ENCODE measurements at regions not wholly inside any gene's neighbourhood (a gene's known extent, or its start where the extent isn't known, plus 50 kb on each side); places are given as distances from the start of the nearest gene placed in this dataset.

DNA sequence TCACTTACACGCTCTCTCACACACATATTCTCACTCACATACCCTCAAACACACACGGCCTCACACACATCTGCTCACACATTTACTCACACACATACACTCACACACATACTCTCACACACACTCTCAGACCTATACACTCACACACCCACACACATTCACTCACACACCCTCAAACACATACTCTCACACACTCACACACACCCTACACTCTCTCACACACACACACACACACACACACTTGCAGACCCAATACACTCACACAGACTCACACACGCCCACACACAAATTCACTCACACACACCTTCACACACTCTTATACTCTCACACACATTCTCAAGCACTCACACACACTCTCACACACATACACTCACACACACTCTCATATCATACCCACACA lies 155.5 kb upstream of the BACE2 start:
- ChIA-PET POLR2A (no interaction called here), CTCF (ENCODE audit: low intra/inter-chr PET ratio, low total read pairs) (no interaction called here)
- Histone ChIP-seq H3K27me3 (ENCODE audit: control insufficient read depth in 1 of 2, insufficient read depth in 2 of 2, low read length in 2 of 2) (no peaks in the 10 kb centered on the region), H3K79me2 (ENCODE audit: insufficient read depth, low read length) (no peaks in the 10 kb centered on the region), H3K4me3 (replicated peaks in 1 of 3; ENCODE audit: insufficient read depth in 1 of 3, low read depth in 2 of 3, low read length in 3 of 3) (no peak overlapping the region), H3K36me3 (replicated peaks in 1 of 2; ENCODE audit: control insufficient read depth in 1 of 2, insufficient read depth in 2 of 2, low read length in 2 of 2) (no peaks in the 10 kb centered on the region), H3K9me3 (ENCODE audit: low read length) (peaks cover 8% of the 10 kb centered on the region; the same call in 1 of the 2 replicates), H3K27ac (ENCODE audit: extremely low read length, insufficient read depth, low read length) (no peak overlapping the region), H2AFZ (ENCODE audit: low read length) (no peak overlapping the region), H3K4me2 (ENCODE audit: low read depth, low read length) (no peak overlapping the region), H3K4me1 (ENCODE audit: insufficient read depth, low read length) (no peaks in the 10 kb centered on the region), H3K9ac (ENCODE audit: insufficient read depth, low read depth, low read length) (no peak overlapping the region), H4K20me1 (ENCODE audit: insufficient read depth, low read length) (no peaks in the 10 kb centered on the region)
- BruUV-seq (replicated peaks), result no TSS peak
- in situ Hi-C loops (cut with HindIII; ENCODE audit: extremely low pct_ligation_motif_present, low pct_unique_long_range_greater_than_20kb), result no loop called here
- TF ChIP-seq, protein P1, sequence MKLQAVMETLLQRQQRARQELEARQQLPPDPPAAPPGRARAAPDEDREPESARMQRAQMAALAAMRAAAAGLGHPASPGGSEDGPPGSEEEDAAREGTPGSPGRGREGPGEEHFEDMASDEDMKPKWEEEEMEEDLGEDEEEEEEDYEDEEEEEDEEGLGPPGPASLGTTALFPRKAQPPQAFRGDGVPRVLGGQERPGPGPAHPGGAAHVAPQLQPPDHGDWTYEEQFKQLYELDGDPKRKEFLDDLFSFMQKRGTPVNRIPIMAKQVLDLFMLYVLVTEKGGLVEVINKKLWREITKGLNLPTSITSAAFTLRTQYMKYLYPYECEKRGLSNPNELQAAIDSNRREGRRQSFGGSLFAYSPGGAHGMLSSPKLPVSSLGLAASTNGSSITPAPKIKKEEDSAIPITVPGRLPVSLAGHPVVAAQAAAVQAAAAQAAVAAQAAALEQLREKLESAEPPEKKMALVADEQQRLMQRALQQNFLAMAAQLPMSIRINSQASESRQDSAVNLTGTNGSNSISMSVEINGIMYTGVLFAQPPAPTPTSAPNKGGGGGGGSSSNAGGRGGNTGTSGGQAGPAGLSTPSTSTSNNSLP (IDR thresholded peaks at IDR 0.05; ENCODE audit: low read depth, low read length), result no peak
- TF ChIP-seq, protein P2, sequence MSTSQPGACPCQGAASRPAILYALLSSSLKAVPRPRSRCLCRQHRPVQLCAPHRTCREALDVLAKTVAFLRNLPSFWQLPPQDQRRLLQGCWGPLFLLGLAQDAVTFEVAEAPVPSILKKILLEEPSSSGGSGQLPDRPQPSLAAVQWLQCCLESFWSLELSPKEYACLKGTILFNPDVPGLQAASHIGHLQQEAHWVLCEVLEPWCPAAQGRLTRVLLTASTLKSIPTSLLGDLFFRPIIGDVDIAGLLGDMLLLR (CRISPR knock-in tag; IDR thresholded peaks at IDR 0.05), result no peak
- TF ChIP-seq ZNF350 (CRISPR knock-in tag; IDR thresholded peaks at IDR 0.05; ENCODE audit: borderline replicate concordance, low read depth) (no peak), GTF2F1 (IDR thresholded peaks at IDR 0.05; ENCODE audit: low read length) (no peak), MTA3 (CRISPR knock-in tag; IDR thresholded peaks at IDR 0.05) (no peak), FOXJ3 (CRISPR knock-in tag; IDR thresholded peaks at IDR 0.05; ENCODE audit: borderline replicate concordance) (no peak)
- 22% methylated on average over 3 of the region's 3 CpGs for WGBS (ENCODE audit: low lambda C conversion rate)
- intact Hi-C loops (cut with micrococcal nuclease; ENCODE audit: unreplicated experiment), result no loop called here
- DNase-seq (ENCODE audit: low spot score) (no peak), ATAC-seq (no peak), FAIRE-seq (no peak)

DNA sequence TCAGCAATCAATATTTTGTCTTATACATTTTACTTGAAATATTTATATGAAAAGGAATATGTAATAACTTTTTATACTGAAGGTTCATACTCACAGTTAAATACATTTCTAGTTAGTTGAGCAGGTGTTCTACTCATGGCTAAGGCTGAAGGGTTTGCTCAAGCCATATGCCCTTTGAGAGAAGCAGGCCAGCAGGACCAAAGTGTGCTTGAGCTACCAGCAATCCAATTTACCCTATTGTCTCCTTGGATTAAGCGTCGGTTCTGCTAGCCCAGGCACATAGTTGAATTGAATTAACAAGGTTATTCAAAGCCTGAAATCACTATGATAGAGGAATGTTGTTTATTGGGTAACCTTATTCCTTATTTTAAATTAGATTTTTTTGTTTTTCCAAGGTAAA lies 151.5 kb upstream of the BACE2 start:
- H3K4me3 ChIP-seq (replicated peaks in 1 of 3; ENCODE audit: insufficient read depth in 1 of 3, low read depth in 2 of 3, low read length in 3 of 3), result no peak overlapping the region
- no TSS peak for BruUV-seq (replicated peaks)
- POLR2A ChIA-PET, result no interaction called here
- H3K27me3 ChIP-seq (ENCODE audit: control insufficient read depth in 1 of 2, insufficient read depth in 2 of 2, low read length in 2 of 2), result no peaks in the 10 kb centered on the region
- H3K27ac ChIP-seq (ENCODE audit: extremely low read length, insufficient read depth, low read length), result no peak overlapping the region
- H3K36me3 ChIP-seq (replicated peaks in 1 of 2; ENCODE audit: control insufficient read depth in 1 of 2, insufficient read depth in 2 of 2, low read length in 2 of 2), result no peaks in the 10 kb centered on the region
- no peak overlapping the region for H2AFZ ChIP-seq (ENCODE audit: low read length)
- WGBS (ENCODE audit: low lambda C conversion rate), result 0% methylated on average over 2 of the region's 2 CpGs
- H3K9ac ChIP-seq (ENCODE audit: insufficient read depth, low read depth, low read length), result no peak overlapping the region
- H3K4me2 ChIP-seq (ENCODE audit: low read depth, low read length), result no peak overlapping the region
- FAIRE-seq (no peak), ATAC-seq (no peak), DNase-seq (ENCODE audit: low spot score) (no peak)
- CTCF ChIA-PET (ENCODE audit: low intra/inter-chr PET ratio, low total read pairs), result no interaction called here
- intact Hi-C loops (cut with micrococcal nuclease; ENCODE audit: unreplicated experiment), result no loop called here
- H3K4me1 ChIP-seq (ENCODE audit: insufficient read depth, low read length), result no peaks in the 10 kb centered on the region
- H4K20me1 ChIP-seq (ENCODE audit: insufficient read depth, low read length), result no peaks in the 10 kb centered on the region
- H3K79me2 ChIP-seq (ENCODE audit: insufficient read depth, low read length), result no peaks in the 10 kb centered on the region
- H3K9me3 ChIP-seq (ENCODE audit: low read length), result peaks cover 8% of the 10 kb centered on the region; the same call in 1 of the 2 replicates
- in situ Hi-C loops (cut with HindIII; ENCODE audit: extremely low pct_ligation_motif_present, low pct_unique_long_range_greater_than_20kb), result no loop called here
- TF ChIP-seq ZMAT3 (CRISPR knock-in tag; conservative IDR thresholded peaks at IDR 0.05) (no peak), ZSCAN22 (CRISPR knock-in tag; IDR thresholded peaks at IDR 0.05) (no peak), ZNF260 (CRISPR knock-in tag; IDR thresholded peaks at IDR 0.05; ENCODE audit: borderline replicate concordance, low read depth) (no peak), HNRNPH1 (optimal IDR thresholded peaks at IDR 0.05; ENCODE audit: low read depth, low read length) (no peak), ZBTB7B (CRISPR knock-in tag; IDR thresholded peaks at IDR 0.05) (no peak), ZNF235 (CRISPR knock-in tag; IDR thresholded peaks at IDR 0.05; ENCODE audit: borderline replicate concordance) (no peak), NFYB (CRISPR knock-in tag; IDR thresholded peaks at IDR 0.05) (no peak), ZNF441 (CRISPR knock-in tag; IDR thresholded peaks at IDR 0.05; ENCODE audit: borderline replicate concordance) (no peak)
- TF ChIP-seq, protein P3, sequence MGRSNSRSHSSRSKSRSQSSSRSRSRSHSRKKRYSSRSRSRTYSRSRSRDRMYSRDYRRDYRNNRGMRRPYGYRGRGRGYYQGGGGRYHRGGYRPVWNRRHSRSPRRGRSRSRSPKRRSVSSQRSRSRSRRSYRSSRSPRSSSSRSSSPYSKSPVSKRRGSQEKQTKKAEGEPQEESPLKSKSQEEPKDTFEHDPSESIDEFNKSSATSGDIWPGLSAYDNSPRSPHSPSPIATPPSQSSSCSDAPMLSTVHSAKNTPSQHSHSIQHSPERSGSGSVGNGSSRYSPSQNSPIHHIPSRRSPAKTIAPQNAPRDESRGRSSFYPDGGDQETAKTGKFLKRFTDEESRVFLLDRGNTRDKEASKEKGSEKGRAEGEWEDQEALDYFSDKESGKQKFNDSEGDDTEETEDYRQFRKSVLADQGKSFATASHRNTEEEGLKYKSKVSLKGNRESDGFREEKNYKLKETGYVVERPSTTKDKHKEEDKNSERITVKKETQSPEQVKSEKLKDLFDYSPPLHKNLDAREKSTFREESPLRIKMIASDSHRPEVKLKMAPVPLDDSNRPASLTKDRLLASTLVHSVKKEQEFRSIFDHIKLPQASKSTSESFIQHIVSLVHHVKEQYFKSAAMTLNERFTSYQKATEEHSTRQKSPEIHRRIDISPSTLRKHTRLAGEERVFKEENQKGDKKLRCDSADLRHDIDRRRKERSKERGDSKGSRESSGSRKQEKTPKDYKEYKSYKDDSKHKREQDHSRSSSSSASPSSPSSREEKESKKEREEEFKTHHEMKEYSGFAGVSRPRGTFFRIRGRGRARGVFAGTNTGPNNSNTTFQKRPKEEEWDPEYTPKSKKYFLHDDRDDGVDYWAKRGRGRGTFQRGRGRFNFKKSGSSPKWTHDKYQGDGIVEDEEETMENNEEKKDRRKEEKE (IDR thresholded peaks at IDR 0.05), result no peak

Measured in HepG2 (cell line).